Glutamatergic neuron (in vitro differentiated cells): ENCODE measurements at regions not wholly inside any gene's neighbourhood (a gene's known extent, or its start where the extent isn't known, plus 50 kb on each side); places are given as distances from the start of the nearest gene placed in this dataset.

Experiments used
- DNase-seq: peaks from one replicate; pipeline ENCODE4 v3.0.0; 2022
- H3K27ac Mint-ChIP-seq: one replicate; pipeline ENCODE4 v1.8.0; 2020; ENCODE audit warnings: mild to moderate bottlenecking, mixed read lengths, inconsistent platforms; ENCODE audit not compliant: unreplicated experiment
- H3K27me3 Mint-ChIP-seq: one replicate; pipeline ENCODE4 v1.8.0; 2020; ENCODE audit warnings: mild to moderate bottlenecking, moderate library complexity, mixed read lengths, inconsistent platforms; ENCODE audit not compliant: unreplicated experiment
- H3K36me3 Mint-ChIP-seq: one replicate; pipeline ENCODE4 v1.8.0; 2020; ENCODE audit warnings: mild to moderate bottlenecking, mixed read lengths, inconsistent platforms; ENCODE audit not compliant: unreplicated experiment
- H3K4me1 Mint-ChIP-seq: one replicate; pipeline ENCODE4 v1.8.0; 2020; ENCODE audit warnings: mild to moderate bottlenecking, low read depth, mixed read lengths, inconsistent platforms; ENCODE audit not compliant: unreplicated experiment
- H3K4me3 Mint-ChIP-seq: one replicate; pipeline ENCODE4 v1.8.0; 2020; ENCODE audit warnings: mild to moderate bottlenecking, mixed read lengths, inconsistent platforms; ENCODE audit not compliant: unreplicated experiment
- H3K9me3 Mint-ChIP-seq: one replicate; pipeline ENCODE4 v1.8.0; 2020; ENCODE audit warnings: mild to moderate bottlenecking, moderate library complexity, mixed read lengths, inconsistent platforms; ENCODE audit not compliant: unreplicated experiment
- TF ChIP-seq, protein P1 (sequence below): fragments of 200-600 bp; sonication (generic); IDR thresholded peaks from one replicate; pipeline ENCODE4 v1.5.0; 2021; ENCODE audit not compliant: partially characterized antibody, unreplicated experiment

DNA sequence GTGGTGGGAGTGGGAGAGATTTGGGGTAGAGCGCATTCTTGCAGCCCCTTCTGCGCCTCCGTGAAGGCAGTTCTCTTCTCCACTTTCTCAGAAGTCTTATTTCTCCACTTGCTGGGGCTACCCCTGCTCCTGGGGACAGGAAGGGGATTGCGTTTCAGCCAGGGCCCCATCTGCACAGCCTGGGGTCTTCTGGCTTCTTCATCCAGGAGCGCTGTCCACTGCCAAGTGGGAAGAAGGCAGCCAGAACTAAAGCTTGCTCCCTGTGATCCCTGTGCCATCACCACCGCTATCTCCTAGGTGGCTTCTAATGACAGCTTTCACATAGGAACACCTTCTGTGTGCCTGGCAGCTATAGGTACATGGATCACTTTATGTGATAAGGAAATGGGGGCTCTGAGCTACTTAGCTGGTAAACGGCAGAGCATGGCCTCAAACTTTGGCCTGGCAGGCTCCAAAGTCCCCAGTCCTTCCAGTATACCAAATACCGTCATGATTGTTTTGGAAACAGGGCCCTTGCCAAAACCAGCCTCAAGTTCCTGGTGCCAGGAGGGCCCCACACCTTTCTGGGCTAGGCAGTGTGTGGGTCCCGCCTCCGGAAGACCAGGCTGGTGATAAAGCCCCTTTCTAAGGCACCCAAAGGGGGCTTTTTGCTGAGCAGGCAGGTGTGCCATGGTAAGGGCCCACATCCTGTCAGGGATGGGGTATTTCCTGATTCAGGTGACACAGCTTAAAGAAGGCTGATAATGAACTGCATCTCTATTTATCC, 60.4 kb upstream of the PAX6 start:
- no peak overlapping the region for H3K27ac Mint-ChIP-seq
- no peaks in the 10 kb centered on the region for H3K9me3 Mint-ChIP-seq
- H3K4me3 Mint-ChIP-seq, result no peak overlapping the region
- TF ChIP-seq, protein P1, sequence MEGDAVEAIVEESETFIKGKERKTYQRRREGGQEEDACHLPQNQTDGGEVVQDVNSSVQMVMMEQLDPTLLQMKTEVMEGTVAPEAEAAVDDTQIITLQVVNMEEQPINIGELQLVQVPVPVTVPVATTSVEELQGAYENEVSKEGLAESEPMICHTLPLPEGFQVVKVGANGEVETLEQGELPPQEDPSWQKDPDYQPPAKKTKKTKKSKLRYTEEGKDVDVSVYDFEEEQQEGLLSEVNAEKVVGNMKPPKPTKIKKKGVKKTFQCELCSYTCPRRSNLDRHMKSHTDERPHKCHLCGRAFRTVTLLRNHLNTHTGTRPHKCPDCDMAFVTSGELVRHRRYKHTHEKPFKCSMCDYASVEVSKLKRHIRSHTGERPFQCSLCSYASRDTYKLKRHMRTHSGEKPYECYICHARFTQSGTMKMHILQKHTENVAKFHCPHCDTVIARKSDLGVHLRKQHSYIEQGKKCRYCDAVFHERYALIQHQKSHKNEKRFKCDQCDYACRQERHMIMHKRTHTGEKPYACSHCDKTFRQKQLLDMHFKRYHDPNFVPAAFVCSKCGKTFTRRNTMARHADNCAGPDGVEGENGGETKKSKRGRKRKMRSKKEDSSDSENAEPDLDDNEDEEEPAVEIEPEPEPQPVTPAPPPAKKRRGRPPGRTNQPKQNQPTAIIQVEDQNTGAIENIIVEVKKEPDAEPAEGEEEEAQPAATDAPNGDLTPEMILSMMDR, result no peak
- no peaks in the 10 kb centered on the region for H3K36me3 Mint-ChIP-seq
- H3K4me1 Mint-ChIP-seq, result peaks cover 19% of the 10 kb centered on the region
- H3K27me3 Mint-ChIP-seq, result peaks cover 1% of the 10 kb centered on the region
- DNase-seq, result no peak

DNA sequence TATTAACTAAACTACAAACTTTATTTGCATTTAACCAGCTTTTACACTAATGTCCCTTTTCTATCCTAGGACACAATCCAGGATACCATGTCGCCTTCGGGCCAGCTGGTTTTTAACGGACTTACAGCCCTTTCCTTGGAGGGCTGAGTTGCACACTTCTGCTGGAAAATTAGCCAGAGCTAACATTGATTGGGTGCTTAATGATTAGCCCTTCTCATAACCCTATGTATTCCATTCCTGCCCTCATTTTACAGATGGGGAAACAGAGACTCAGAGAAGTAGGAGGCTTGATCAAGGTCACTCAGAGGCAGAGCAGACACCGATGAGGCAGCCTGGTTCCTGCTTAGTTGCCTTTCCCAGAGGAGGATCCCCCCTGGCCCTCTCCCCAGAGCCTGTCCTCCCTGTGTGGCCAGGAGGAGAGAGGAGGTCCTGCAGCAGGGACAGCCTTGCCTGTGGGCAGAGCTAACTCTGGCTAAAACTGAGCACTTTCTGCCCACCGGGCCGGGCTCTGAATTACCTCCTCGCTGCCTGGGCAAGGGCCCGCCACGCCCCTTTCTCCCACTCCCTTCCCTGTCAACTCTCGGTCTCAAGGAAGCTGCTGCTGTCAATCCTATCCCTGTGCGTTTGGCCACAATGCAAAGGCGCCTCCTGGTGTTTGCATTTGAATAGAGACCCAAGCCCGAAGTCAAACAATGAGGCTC, 59.6 kb upstream of the PAX6 start:
- H3K27me3 Mint-ChIP-seq, result no peaks in the 10 kb centered on the region
- no peaks in the 10 kb centered on the region for H3K9me3 Mint-ChIP-seq
- TF ChIP-seq, protein P1, result peak; percentile 61
- H3K27ac Mint-ChIP-seq, result no peak overlapping the region
- no peak overlapping the region for H3K4me3 Mint-ChIP-seq
- no peaks in the 10 kb centered on the region for H3K36me3 Mint-ChIP-seq
- DNase-seq, result peak; percentile 81
- H3K4me1 Mint-ChIP-seq, result peaks cover 12% of the 10 kb centered on the region

DNA sequence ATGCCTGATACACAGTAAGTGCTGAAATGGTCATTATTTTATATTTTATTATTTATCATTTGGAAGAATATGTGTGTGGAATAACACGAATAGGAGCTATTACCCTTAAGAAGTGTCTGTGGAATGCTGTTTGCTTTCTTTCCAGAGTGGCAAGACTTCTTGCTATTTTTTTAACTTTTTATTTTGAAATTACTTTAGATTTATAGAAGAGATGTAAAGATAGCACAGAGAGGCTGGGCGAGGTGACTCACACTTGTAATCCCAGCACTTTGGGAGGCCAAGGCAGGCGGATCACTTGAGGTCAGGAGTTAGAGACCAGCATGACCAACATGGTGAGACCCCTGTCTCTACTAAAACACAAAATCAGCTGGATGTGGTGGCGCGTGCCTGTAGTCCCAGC, 58.9 kb upstream of the PAX6 start:
- Mint-ChIP-seq H3K36me3 (no peaks in the 10 kb centered on the region), H3K9me3 (peaks cover 2% of the 10 kb centered on the region), H3K27me3 (no peaks in the 10 kb centered on the region), H3K27ac (no peak overlapping the region), H3K4me3 (no peak overlapping the region), H3K4me1 (peaks cover 8% of the 10 kb centered on the region)
- DNase-seq, result no peak
- TF ChIP-seq, protein P1, result no peak

DNA sequence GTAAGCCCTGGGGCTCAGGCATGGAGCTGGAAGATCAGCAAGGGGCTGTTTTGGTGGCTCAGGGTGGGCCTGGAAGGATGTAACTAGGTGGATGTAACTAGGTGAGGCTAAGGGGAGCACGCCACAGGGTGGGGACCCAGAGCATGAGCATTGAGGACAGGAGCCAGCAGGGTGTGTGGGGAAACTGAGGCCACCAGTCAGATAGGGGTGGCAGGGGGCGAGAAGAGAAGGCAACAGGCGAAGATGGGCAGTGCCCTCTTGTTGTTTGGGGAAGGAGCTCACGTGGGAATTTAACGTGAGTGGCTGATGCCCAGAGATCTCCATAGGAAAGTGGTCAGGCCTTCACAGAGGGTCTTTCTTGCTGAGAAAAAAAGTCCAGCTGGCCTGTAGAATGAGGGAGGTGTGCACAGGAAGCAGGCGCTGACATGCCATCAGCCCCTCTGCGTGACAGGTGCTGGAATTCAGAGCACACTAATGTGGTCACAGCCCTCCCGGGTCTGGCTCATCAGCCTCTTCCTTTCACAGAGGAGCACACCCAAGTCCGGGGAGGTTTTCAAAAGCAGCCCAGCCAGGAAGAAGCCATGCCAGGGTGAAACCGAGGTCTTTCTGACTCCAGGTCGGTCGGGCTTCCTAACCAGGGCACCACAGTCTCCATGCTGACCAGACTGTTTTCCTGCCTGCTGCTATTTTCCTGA, 54.6 kb upstream of the PAX6 start:
- Mint-ChIP-seq H3K27me3 (peaks cover 2% of the 10 kb centered on the region), H3K36me3 (peaks cover 5% of the 10 kb centered on the region), H3K27ac (no peak overlapping the region), H3K4me1 (peaks cover 1% of the 10 kb centered on the region), H3K4me3 (no peak overlapping the region), H3K9me3 (peaks cover 2% of the 10 kb centered on the region)
- no peak for DNase-seq
- TF ChIP-seq, protein P1, result no peak
